ENCODE measurements at regions not wholly inside any gene's neighbourhood (a gene's known extent, or its start where the extent isn't known, plus 50 kb on each side); places are given as distances from the start of the nearest gene placed in this dataset.

GRCh38 chr15:57784081-57784511 lies 77.6 kb downstream of the POLR2M start:
- H3K4me2 ChIP-seq (replicated peaks; ENCODE audit: low read depth, low read length, poor library complexity, severe bottlenecking): no peak overlapping the region
- Mint-ChIP-seq H3K9me3 (ENCODE audit: insufficient read depth) (no peaks in the 10 kb centered on the region), H3K27ac (no peak overlapping the region)

GRCh38 chr15:57785039-57785438 lies 78.5 kb downstream of the POLR2M start:
- intact Hi-C loops (cut with micrococcal nuclease): no loop called here

More at GRCh38 chr15:57784081-57784511, 77.6 kb downstream of the POLR2M start:
- Mint-ChIP-seq H3K27me3 (peaks cover 23% of the 10 kb centered on the region), H3K4me3 (no peak overlapping the region), H3K4me1 (no peaks in the 10 kb centered on the region)
- no peaks in the 10 kb centered on the region for H3K36me3 ChIP-seq (replicated peaks in 1 of 2; ENCODE audit: control extremely low read depth in 1 of 2, control insufficient read depth in 1 of 2, extremely low read depth in 1 of 2, insufficient read depth in 2 of 2, low read length in 1 of 2)
- CTCF ChIA-PET: no interaction called here
- H3K27ac ChIP-seq (ENCODE audit: low read length in 2 of 2): no peak overlapping the region
- TF ChIP-seq EZH2 (IDR thresholded peaks at IDR 0.05; ENCODE audit: borderline replicate concordance, insufficient read depth, low read depth, low read length, poor library complexity, severe bottlenecking): no peak
- no peak for TF ChIP-seq CTCF (IDR thresholded peaks at IDR 0.05)
- no peak overlapping the region for H3K9ac ChIP-seq (ENCODE audit: low read length)
- no peaks in the 10 kb centered on the region for H4K20me1 ChIP-seq (ENCODE audit: control insufficient read depth, insufficient read depth, low read length, poor library complexity, severe bottlenecking)
- WGBS (ENCODE audit: insufficient coverage): 44% methylated on average over 4 of the region's 4 CpGs
- no peak overlapping the region for H2AFZ ChIP-seq (ENCODE audit: insufficient read depth, low read depth, low read length, poor library complexity, severe bottlenecking)
- no peaks in the 10 kb centered on the region for H3K4me1 ChIP-seq (ENCODE audit: control insufficient read depth in 2 of 2, insufficient read depth in 2 of 2, low read length in 2 of 2)
- intact Hi-C loops (cut with micrococcal nuclease): no loop called here
- H3K4me3 ChIP-seq (ENCODE audit: control extremely low read depth in 1 of 5, extremely low read depth in 1 of 5, insufficient read depth in 1 of 5, low read depth in 2 of 5, low read length in 4 of 5): no peak overlapping the region
- no peaks in the 10 kb centered on the region for H3K79me2 ChIP-seq (ENCODE audit: control insufficient read depth, insufficient read depth, low read length)
- peaks cover 0 to 3% (median 1%) of the 10 kb centered on the region in 4 experiments for H3K27me3 ChIP-seq (replicated peaks in 1 of 4; ENCODE audit: control extremely low read depth in 1 of 4, control insufficient read depth in 3 of 4, insufficient read depth in 4 of 4, low read length in 3 of 4)
- H3K9me3 ChIP-seq (ENCODE audit: control extremely low read depth in 1 of 3, control insufficient read depth in 2 of 3, insufficient read depth in 1 of 3, low read length in 2 of 3): no peaks in the 10 kb centered on the region
- DNase-seq (no peak), ATAC-seq (ENCODE audit: low read depth) (no peak)
- POLR2A ChIA-PET: no interaction called here

More at GRCh38 chr15:57785039-57785438, 78.5 kb downstream of the POLR2M start:
- H3K9ac ChIP-seq (ENCODE audit: low read length): no peak overlapping the region
- ATAC-seq (ENCODE audit: low read depth) (no peak), DNase-seq (no peak)
- no peak overlapping the region for H3K27ac ChIP-seq (ENCODE audit: low read length in 2 of 2)
- Mint-ChIP-seq H3K27me3 (peaks cover 25% of the 10 kb centered on the region), H3K4me3 (no peak overlapping the region), H3K27ac (no peak overlapping the region), H3K9me3 (ENCODE audit: insufficient read depth) (no peaks in the 10 kb centered on the region), H3K4me1 (no peaks in the 10 kb centered on the region)
- no peaks in the 10 kb centered on the region for H3K4me1 ChIP-seq (ENCODE audit: control insufficient read depth in 2 of 2, insufficient read depth in 2 of 2, low read length in 2 of 2)
- WGBS (ENCODE audit: insufficient coverage): 90% methylated on average over 3 of the region's 9 CpGs
- no peaks in the 10 kb centered on the region for H4K20me1 ChIP-seq (ENCODE audit: control insufficient read depth, insufficient read depth, low read length, poor library complexity, severe bottlenecking)
- H2AFZ ChIP-seq (ENCODE audit: insufficient read depth, low read depth, low read length, poor library complexity, severe bottlenecking): no peak overlapping the region
- no peaks in the 10 kb centered on the region for H3K79me2 ChIP-seq (ENCODE audit: control insufficient read depth, insufficient read depth, low read length)
- no peak for TF ChIP-seq EZH2 (IDR thresholded peaks at IDR 0.05; ENCODE audit: borderline replicate concordance, insufficient read depth, low read depth, low read length, poor library complexity, severe bottlenecking)
- TF ChIP-seq CTCF (IDR thresholded peaks at IDR 0.05): no peak
- peaks cover 0 to 3% (median 1%) of the 10 kb centered on the region in 4 experiments for H3K27me3 ChIP-seq (replicated peaks in 1 of 4; ENCODE audit: control extremely low read depth in 1 of 4, control insufficient read depth in 3 of 4, insufficient read depth in 4 of 4, low read length in 3 of 4)
- H3K4me2 ChIP-seq (replicated peaks; ENCODE audit: low read depth, low read length, poor library complexity, severe bottlenecking): no peak overlapping the region
- no peak overlapping the region for H3K4me3 ChIP-seq (ENCODE audit: control extremely low read depth in 1 of 5, extremely low read depth in 1 of 5, insufficient read depth in 1 of 5, low read depth in 2 of 5, low read length in 4 of 5)
- no peaks in the 10 kb centered on the region for H3K9me3 ChIP-seq (ENCODE audit: control extremely low read depth in 1 of 3, control insufficient read depth in 2 of 3, insufficient read depth in 1 of 3, low read length in 2 of 3)
- H3K36me3 ChIP-seq (replicated peaks in 1 of 2; ENCODE audit: control extremely low read depth in 1 of 2, control insufficient read depth in 1 of 2, extremely low read depth in 1 of 2, insufficient read depth in 2 of 2, low read length in 1 of 2): no peaks in the 10 kb centered on the region
- ChIA-PET POLR2A (no interaction called here), CTCF (no interaction called here)
